ENCODE measurements at regions not wholly inside any gene's neighbourhood (a gene's known extent, or its start where the extent isn't known, plus 50 kb on each side); places are given as distances from the start of the nearest gene placed in this dataset.
A peak's percentile ranks its signal among the peaks of the same experiment; 100 is the strongest.

- no peak overlapping the region for H3K4me3 ChIP-seq (ENCODE audit: low read length)
- DNase-seq (ENCODE audit: low read depth) = peak; percentile 45
These were observed 69.1 kb downstream of the MCFD2 start for GRCh38 chr2:46846536-46846935.

GRCh38 chr2:46845542-46846486 is 69.8 kb downstream of the MCFD2 start:
- no peak for TF ChIP-seq CTCF (IDR thresholded peaks at IDR 0.05; ENCODE audit: insufficient read depth, low read depth, low read length, missing control alignments)

More at GRCh38 chr2:46846536-46846935, 69.1 kb downstream of the MCFD2 start:
- TF ChIP-seq CTCF (IDR thresholded peaks at IDR 0.05; ENCODE audit: insufficient read depth, low read depth, low read length, missing control alignments) = no peak

GRCh38 chr2:46844443-46844842 is 71.2 kb downstream of the MCFD2 start:
- no peak for TF ChIP-seq CTCF (IDR thresholded peaks at IDR 0.05; ENCODE audit: insufficient read depth, low read depth, low read length, missing control alignments)
- no peak overlapping the region for H3K4me3 ChIP-seq (ENCODE audit: low read length)
- DNase-seq (ENCODE audit: low read depth) = no peak

More at GRCh38 chr2:46845542-46846486, 69.8 kb downstream of the MCFD2 start:
- DNase-seq (ENCODE audit: low read depth) = peak; percentile 70
- H3K4me3 ChIP-seq (ENCODE audit: low read length) = no peak overlapping the region

- TF ChIP-seq CTCF (IDR thresholded peaks at IDR 0.05; ENCODE audit: insufficient read depth, low read depth, low read length, missing control alignments) = no peak
- H3K4me3 ChIP-seq (ENCODE audit: low read length) = no peak overlapping the region
- no peak for DNase-seq (ENCODE audit: low read depth)
These were observed 71.6 kb downstream of the MCFD2 start for GRCh38 chr2:46844034-46844433.

GRCh38 chr2:46843316-46843715 is 72.3 kb downstream of the MCFD2 start:
- TF ChIP-seq CTCF (IDR thresholded peaks at IDR 0.05; ENCODE audit: insufficient read depth, low read depth, low read length, missing control alignments) = no peak
- H3K4me3 ChIP-seq (ENCODE audit: low read length) = no peak overlapping the region
- no peak for DNase-seq (ENCODE audit: low read depth)

- no peak for DNase-seq (ENCODE audit: low read depth)
These were observed 72.7 kb downstream of the MCFD2 start for GRCh38 chr2:46842876-46843275.

More at GRCh38 chr2:46842876-46843275, 72.7 kb downstream of the MCFD2 start:
- no peak overlapping the region for H3K4me3 ChIP-seq (ENCODE audit: low read length)
- TF ChIP-seq CTCF (IDR thresholded peaks at IDR 0.05; ENCODE audit: insufficient read depth, low read depth, low read length, missing control alignments) = no peak

All from epithelial cell of esophagus (primary cell).